ENCODE measurements at regions not wholly inside any gene's neighbourhood (a gene's known extent, or its start where the extent isn't known, plus 50 kb on each side); places are given as distances from the start of the nearest gene placed in this dataset.
A peak's percentile ranks its signal among the peaks of the same experiment; 100 is the strongest.
"Not testable (repeated sequence)": the region's sequence is repeated elsewhere in the genome, so short reads cannot be mapped to it uniquely, and the experiment has no call there.

DNA sequence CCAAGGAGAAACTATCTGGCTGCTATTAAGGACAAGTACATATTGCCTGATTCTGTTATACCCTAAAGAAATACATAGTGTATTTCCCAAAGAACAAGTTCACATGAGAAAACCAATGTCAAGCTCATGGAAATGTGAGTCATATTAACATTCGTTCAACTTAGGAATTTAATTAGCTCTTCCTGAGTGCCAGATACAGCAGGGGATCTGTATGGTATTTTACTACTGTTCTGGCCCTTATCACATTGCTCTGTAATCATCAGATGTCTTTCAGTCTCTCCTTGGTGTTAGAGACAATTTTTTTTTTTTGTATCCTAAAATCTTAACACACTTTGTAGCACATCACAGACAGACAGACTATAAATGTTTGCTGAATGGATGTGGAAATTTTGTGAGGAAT lies 395.0 kb upstream of the CRIM1 start:
- Histone ChIP-seq H3K27me3 (no peaks in the 10 kb centered on the region), H2AFZ (replicated peaks) (no peak overlapping the region), H3F3A (ENCODE audit: low read depth) (peaks cover 15% of the 10 kb centered on the region), H4K20me1 (ENCODE audit: low read depth) (no peaks in the 10 kb centered on the region), H3K36me3 (no peaks in the 10 kb centered on the region), H3K4me2 (no peak overlapping the region), H3K27ac (no peak overlapping the region), H3K79me2 (ENCODE audit: low read depth) (no peaks in the 10 kb centered on the region), H3K4me1 (no peaks in the 10 kb centered on the region), H3K9me3 (ENCODE audit: low read depth) (no peaks in the 10 kb centered on the region), H3K9ac (no peak overlapping the region), H3K4me3 (no peak overlapping the region)
- H3K27me3 Mint-ChIP-seq (ENCODE audit: insufficient read depth, low read depth), result no peaks in the 10 kb centered on the region
- no peak overlapping the region for H3K27ac Mint-ChIP-seq
- peaks cover 4% of the 10 kb centered on the region for H3K36me3 Mint-ChIP-seq
- peaks cover 10% of the 10 kb centered on the region for H3K9me3 Mint-ChIP-seq
- TF ChIP-seq CTCF (IDR thresholded peaks at IDR 0.05), result no peak
- TF ChIP-seq EZH2 (IDR thresholded peaks at IDR 0.05), result no peak
- no peak for TF ChIP-seq EZH2phosphoT487 (IDR thresholded peaks at IDR 0.05)
- H3K4me1 Mint-ChIP-seq, result peaks cover 3% of the 10 kb centered on the region
- DNase-seq (ENCODE audit: low spot score), result no peak
- no peak overlapping the region for H3K4me3 Mint-ChIP-seq

DNA sequence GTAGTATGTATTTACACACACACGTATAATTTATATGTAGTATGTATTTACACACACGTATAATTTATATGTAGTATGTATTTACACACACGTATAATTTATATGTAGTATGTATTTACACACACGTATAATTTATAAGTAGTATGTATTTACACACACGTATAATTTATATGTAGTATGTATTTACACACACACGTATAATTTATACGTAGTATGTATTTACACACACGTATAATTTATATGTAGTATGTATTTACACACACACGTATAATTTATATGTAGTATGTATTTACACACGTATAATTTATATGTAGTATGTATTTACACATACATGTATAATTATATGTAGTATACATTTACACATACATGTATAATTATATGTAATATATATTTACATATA lies 398.5 kb upstream of the CRIM1 start:
- H3K27me3 ChIP-seq; H3K27ac Mint-ChIP-seq; H3K36me3 ChIP-seq; H3K27ac ChIP-seq; DNase-seq (ENCODE audit: low spot score); H3K4me1 ChIP-seq; H2AFZ ChIP-seq (replicated peaks); H3K79me2 ChIP-seq (ENCODE audit: low read depth); H3K27me3 Mint-ChIP-seq (ENCODE audit: insufficient read depth, low read depth); H3K4me3 Mint-ChIP-seq; H3K4me3 ChIP-seq; H3K36me3 Mint-ChIP-seq; H4K20me1 ChIP-seq (ENCODE audit: low read depth); H3K9me3 ChIP-seq (ENCODE audit: low read depth); H3K9ac ChIP-seq; H3K4me2 ChIP-seq; H3K4me1 Mint-ChIP-seq: not testable (repeated sequence)
- peaks cover 23% of the 10 kb centered on the region for H3F3A ChIP-seq (ENCODE audit: low read depth)
- peaks cover 10% of the 10 kb centered on the region for H3K9me3 Mint-ChIP-seq

DNA sequence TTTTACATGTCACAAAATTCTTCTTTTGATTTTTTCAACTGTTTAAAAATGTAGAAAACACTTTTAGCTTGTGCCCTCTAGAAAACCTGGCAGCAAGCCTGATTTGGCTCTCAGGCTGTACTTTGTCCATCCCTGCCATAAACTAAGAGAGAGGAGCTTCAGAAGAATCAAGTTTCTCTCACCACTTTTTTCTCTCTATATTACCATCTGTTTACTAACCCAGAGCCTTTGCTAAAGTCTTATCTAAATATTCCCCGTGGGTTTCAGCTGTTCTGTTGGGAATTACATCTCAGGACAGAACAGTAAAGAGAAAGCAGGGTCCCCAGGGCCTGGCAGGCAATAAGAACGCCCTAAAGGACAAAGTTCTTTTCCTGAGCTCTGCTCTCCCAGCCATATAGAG lies 409.1 kb upstream of the CRIM1 start:
- H3K79me2 ChIP-seq (ENCODE audit: low read depth), result no peaks in the 10 kb centered on the region
- no peaks in the 10 kb centered on the region for H4K20me1 ChIP-seq (ENCODE audit: low read depth)
- Mint-ChIP-seq H3K27me3 (ENCODE audit: insufficient read depth, low read depth) (no peaks in the 10 kb centered on the region), H3K36me3 (no peaks in the 10 kb centered on the region), H3K9me3 (no peaks in the 10 kb centered on the region), H3K4me1 (no peaks in the 10 kb centered on the region), H3K27ac (no peak overlapping the region), H3K4me3 (no peak overlapping the region)
- no peak overlapping the region for H3K4me2 ChIP-seq
- no peak overlapping the region for H3K4me3 ChIP-seq
- no peak overlapping the region for H3K27ac ChIP-seq
- DNase-seq (ENCODE audit: low spot score), result no peak
- H3K4me1 ChIP-seq, result no peaks in the 10 kb centered on the region
- no peaks in the 10 kb centered on the region for H3K27me3 ChIP-seq
- no peaks in the 10 kb centered on the region for H3K36me3 ChIP-seq
- H2AFZ ChIP-seq (replicated peaks), result peak overlapping the region; percentile 27
- H3K9ac ChIP-seq, result no peak overlapping the region
- no peaks in the 10 kb centered on the region for H3F3A ChIP-seq (ENCODE audit: low read depth)
- H3K9me3 ChIP-seq (ENCODE audit: low read depth), result no peaks in the 10 kb centered on the region
- TF ChIP-seq CTCF (IDR thresholded peaks at IDR 0.05), result no peak

DNA sequence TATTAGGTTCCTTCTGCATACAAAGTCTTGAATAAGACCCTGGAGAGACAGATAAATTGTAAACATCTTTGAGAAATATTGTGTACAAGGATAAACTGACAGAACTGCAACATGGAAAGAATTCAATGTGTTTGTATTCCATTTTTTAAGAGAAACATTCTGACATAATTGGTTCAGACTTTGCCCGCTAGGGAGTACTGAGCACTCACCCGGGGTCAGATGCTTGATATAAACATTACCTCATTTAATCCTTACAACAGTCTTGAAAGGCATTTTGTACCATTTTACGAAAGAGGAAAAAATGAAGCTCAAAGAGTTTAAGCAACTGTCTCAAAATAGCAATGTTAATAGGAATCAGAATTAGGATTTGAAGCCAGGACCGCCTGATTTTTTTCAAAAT lies 416.7 kb upstream of the CRIM1 start:
- no peak for TF ChIP-seq EZH2phosphoT487 (IDR thresholded peaks at IDR 0.05)
- no peak for TF ChIP-seq EZH2 (IDR thresholded peaks at IDR 0.05)
- TF ChIP-seq CTCF (IDR thresholded peaks at IDR 0.05), result no peak
- Histone ChIP-seq H3K9ac (no peak overlapping the region), H3K4me1 (no peaks in the 10 kb centered on the region), H3K4me3 (no peak overlapping the region), H3K27me3 (no peaks in the 10 kb centered on the region), H3F3A (ENCODE audit: low read depth) (no peaks in the 10 kb centered on the region), H3K4me2 (no peak overlapping the region), H3K36me3 (no peaks in the 10 kb centered on the region), H3K27ac (no peak overlapping the region), H3K79me2 (ENCODE audit: low read depth) (no peaks in the 10 kb centered on the region), H4K20me1 (ENCODE audit: low read depth) (no peaks in the 10 kb centered on the region), H3K9me3 (ENCODE audit: low read depth) (no peaks in the 10 kb centered on the region), H2AFZ (replicated peaks) (no peak overlapping the region)
- Mint-ChIP-seq H3K36me3 (no peaks in the 10 kb centered on the region), H3K9me3 (no peaks in the 10 kb centered on the region), H3K27me3 (ENCODE audit: insufficient read depth, low read depth) (no peaks in the 10 kb centered on the region), H3K27ac (no peak overlapping the region), H3K4me3 (no peak overlapping the region), H3K4me1 (peaks cover under 1% of the 10 kb centered on the region)
- no peak for DNase-seq (ENCODE audit: low spot score)

Data from neural progenitor cell (in vitro differentiated cells).